HG02610 (cell line): ENCODE measurements at regions not wholly inside any gene's neighbourhood (a gene's known extent, or its start where the extent isn't known, plus 50 kb on each side); places are given as distances from the start of the nearest gene placed in this dataset.

Experiments used
- ATAC-seq: cut with Tn5 transposase; IDR thresholded peaks from one replicate; pipeline ENCODE4 v1.9.1; 2021; ENCODE audit warnings: mild to moderate bottlenecking, moderate library complexity; ENCODE audit not compliant: unreplicated experiment

DNA sequence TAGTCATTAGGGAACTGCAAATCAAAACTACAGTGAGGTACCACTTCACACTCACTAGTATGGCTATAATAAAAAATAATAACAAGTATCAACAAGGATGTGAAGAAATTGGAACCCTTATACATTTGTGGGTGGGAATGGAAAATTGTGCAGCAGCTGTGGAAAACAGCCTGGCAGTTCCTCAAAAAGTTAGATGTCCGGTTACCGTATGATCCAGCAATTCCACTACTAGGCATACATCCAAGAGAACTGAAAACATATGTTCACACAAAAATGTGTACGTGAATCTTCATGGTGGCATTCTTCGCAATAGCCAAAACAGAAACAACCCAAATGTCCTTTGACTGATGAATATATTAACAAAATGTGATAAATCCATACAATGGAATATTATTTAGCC lies 187.9 kb upstream of the LYSMD4 start:
- ATAC-seq = no peak

DNA sequence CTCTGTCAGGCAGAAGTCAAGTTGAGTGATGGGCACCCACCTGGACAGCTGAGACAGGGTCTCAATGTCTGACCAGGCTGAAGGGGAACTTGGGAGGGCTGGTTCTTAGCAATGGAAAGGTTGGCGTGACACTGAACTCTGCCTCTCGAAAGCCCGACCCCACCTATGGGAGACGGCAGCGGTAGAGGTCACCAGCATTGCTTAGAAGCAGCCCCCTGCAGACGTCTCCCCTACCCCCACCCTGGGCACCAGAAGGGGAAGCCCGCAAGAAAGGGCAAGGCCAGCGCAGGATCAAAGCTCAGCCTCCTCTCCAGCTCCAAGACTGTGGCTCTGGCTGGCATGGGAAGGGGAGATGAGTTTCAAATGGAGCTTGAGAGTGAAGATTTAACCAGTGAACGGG lies 184.8 kb upstream of the LYSMD4 start:
- no peak for ATAC-seq

DNA sequence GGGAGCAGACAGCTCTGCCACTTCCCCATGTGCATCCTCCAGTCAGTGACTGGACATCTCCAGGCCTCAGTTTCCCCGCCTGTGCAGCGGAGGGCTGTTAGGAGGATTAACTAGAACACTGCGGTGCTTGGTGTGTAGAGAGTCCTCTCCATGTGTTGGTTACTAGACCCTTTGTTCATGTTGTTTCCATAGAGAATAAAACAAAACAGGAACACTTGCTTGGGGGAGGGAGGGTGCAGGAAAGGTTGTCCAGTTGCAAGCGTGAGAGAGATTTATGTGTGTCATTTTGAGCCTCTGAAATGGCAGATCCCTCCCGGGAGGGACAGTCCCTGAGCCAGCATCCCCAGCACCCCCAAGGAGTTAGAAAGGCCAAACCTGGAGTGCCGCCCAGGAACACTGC lies 184.0 kb upstream of the LYSMD4 start:
- no peak for ATAC-seq

DNA sequence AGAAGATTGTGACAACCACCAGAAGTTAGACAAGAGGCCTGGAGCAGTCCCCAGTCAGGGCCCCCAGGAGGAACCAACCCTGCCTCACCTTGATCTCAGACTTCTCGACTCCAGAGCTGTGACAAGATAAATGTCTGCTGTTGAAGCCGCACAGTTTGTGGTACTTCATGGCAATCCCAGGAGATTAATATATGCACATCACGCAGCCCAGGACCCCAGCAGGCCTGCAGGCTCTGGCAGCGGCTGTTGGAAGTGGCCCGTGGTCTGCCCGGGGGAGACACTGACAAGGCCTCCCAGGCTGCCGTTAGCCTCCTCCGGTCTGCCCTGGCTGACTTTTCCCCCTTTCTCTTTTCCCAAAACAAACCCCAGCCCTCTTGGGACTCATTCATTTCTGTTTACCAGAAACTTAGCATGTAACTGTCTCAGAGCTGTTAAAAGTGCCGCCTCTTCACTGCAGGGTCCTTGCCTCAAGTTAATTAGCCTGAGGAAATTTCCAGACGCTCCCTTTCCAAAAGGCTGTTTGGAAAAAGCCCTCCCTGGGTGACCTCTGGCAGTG lies 183.5 kb upstream of the LYSMD4 start:
- no peak for ATAC-seq

DNA sequence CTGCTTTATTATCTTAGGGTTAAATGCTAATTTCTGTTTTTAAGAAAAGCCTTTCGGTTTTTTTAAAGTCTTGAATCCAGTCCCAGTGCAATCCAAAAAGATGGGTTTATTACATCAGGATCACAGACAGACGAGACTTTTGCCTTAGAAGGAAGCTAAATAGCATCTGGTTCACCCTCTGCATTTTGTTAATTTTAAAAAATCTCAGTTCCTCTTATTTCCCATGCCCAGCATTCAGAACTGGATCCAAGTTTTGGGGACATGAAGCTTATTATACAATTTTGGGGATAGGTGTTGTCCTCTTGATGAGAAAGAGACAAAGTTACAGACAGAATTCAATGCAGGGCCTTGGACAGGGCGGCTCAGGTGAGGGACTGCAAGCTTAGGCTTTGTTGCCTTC lies 181.5 kb upstream of the LYSMD4 start:
- no peak for ATAC-seq

DNA sequence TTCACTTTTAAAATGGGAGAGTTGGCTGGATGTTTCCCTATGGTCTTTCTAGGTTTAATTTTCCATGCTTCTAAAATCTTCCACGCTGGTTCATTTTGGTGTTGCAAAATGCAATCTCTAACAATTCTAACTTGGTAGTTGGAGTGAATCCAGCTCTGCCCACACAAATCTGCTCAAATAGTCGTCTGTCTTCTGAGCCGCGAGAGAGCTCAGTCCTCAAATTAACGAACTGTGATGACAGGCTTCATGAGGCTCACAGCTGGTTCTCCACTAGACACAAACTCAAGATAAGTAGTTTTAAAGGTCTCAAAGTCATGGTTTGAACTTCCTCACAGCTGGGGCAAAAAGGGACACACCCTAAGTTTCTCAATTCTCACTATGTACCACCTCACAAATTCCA lies 178.6 kb upstream of the LYSMD4 start:
- no peak for ATAC-seq

DNA sequence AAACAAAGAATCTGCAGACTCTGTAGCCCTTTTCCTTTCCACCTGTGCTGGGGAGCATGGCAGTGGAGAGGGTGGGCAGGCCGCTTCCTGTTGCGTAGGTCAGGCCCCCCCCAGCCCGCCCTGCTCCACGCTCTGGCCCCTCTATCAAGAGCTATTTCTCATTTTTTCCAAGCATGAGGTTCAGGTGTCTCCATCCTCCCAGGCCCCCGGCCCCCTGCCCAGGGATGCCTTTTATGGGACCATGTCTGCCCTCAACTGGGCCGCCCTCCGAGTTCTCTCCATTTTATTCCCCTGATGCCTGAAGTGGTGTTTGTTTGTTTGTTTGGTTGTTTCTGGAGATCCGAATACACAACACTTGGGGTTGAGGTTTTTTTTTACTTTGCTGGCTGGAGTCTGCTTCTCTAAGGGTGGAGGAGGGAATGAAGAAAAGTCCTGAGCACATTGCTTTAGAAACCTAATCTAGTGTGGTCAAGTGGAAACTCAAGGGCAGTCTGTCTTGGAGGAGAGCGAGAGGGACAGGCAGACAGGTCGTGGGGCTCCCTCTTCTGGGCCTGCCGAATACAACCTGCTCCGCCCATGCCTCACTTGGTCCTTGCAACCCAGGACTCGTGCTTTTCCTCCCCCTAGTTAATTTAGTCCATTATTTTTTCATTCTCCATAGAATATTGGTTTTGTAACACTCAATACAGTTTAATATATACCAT lies 176.5 kb upstream of the LYSMD4 start:
- ATAC-seq = no peak

DNA sequence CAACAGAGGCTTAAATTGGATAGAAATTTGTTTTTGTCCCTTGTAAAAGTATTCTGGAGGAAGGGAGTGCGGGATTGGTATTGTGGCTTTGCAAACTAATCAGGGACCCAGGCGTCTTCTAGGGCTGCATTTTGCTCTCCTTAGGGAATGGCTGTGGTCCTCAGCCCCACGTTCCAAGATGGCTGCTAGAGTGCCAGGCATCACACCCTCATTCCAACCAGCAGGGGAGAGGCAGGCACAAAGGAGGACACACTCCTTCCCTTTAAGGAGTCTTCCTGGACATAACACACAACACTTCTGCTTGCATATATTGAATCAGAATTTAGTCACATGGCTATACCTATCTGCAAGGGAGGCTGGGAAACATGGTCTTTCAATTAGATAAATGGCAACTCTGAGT lies 174.5 kb upstream of the LYSMD4 start:
- no peak for ATAC-seq

DNA sequence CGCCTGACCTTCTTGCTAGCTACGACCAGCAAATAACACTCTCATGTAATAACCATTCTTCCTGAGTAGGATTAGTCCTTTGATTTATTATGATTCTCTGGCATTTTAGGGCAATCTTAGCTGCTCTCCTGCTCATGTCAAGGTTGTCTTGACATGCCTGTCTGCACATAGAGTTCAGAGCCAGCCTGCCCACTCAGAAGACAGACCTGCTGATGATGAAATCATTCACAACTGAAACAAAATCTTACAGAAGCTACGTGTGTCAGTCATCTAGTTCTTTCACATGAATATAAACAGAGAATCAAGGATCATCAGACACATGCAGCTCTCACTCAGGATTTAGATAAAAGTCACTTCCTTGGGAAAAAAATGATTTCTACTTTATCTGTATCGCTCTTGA lies 173.6 kb upstream of the LYSMD4 start:
- no peak for ATAC-seq

DNA sequence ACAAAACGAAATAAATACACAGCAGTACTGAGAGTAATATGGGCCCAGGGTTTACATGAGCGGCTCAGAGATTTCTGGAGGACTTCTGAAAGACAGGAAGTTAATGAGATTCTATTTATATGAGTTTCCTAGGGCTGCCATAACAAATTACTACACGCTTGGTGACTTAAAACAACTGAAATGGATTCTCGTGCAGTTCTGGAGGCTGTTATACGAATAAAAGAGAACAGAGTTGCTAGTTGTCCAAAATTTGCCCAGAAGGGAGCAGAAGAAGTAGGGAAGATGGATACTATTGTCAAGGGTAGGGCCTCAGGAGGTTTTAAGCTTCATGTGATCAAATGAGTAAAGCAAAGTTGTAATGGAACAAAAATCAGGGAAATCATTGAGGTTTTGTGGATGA lies 173.1 kb upstream of the LYSMD4 start:
- ATAC-seq = no peak

DNA sequence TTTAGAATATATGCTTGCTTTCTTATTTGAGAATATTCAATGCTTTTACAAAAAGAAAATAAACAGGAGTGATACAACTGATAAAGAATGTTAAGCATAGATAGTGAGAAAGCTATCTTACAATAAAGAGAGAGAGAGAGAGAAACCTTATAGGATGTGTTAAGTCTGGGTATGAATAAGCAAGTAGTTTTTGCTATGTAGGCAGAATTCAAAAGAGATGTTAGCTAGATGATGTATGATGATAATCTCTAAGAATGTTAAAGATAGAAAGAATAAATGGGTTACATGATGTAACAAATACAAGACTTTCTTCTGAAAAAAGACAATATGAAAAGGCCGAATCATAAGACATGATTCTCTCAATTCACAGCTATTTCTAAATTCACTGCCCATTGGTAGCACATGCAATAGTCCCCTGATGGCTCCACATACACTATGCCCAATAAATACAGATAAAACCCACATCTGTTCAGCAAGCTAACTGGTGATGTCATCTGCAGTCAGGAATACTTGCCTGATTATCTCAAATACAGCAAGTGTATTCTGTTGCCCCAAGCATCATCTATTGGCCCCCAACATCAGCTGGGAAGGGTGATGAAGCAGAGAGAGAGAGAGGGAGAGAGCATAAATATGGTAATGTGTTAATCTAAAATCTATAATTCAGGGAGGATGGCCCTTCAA lies 169.2 kb upstream of the LYSMD4 start:
- no peak for ATAC-seq

DNA sequence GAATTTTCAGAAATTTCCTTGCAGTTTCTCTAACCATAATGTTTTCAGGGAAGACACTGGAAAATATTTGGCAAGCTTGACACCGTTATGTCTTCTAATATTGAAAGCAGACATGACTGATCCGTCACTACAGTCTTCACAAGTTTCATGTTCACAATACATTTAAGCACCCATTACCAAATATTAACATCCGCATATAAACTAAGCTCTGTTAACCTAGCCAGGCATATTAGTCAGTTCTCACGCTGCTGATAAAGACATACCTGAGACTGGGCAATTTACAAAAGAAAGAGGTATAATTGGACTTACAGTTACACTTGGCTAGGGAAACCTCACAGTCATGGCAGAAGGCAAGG lies 162.7 kb upstream of the LYSMD4 start:
- peak; percentile 34 for ATAC-seq

DNA sequence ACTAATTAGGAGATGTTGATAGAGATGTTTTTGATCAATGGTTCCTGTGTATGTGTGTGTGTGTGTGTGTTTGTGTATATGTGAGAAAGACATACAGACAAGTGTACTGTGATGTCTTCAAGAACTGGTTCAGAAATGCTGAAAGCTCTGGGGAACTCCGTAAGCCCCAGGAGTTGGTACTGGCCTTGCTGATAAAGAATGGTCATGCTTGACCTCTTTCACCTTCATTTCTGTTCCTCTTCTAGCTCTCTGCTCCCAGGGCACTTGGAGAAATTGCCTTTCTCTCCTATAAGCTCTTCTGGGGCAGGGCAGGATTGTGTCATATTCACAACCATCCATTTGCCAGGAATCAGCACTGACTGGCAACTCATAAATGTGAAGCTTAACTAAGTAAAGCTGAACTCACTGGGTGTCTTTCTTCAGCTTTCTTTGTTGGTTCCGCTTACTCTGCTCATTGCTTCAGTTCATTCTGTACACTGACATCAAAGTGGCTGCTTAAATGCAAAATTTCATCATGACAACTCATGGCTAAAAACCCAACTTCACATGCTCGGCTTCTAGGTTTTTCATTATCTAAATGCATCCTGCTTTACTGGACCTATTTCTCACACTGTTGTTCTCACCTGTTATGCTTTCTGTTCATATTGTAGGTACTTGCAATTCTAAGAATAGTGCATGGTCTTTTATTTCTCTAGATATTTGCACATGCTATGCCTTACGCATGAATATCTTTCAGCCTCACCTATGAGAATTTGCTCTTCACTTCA lies 162.1 kb upstream of the LYSMD4 start:
- peak; percentile 73 for ATAC-seq

DNA sequence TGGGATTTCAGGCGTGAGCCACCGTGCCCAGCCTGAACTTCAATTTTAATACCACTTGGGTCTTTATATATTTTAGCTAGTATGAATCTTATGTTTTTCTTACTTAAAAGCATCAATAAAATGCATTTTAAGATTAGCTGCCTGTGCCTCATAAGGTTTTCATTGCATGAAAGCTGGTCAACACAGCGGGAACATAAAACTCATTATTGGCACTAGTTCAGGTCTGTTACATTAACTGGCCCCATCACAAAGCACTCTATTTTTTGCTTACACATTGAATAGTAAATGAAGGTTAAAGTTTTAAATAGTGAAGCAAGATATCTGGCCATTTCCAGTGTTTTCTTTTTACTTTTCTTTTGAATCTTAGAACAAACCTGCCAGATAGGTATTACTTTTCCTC lies 145.6 kb upstream of the LYSMD4 start:
- no peak for ATAC-seq

DNA sequence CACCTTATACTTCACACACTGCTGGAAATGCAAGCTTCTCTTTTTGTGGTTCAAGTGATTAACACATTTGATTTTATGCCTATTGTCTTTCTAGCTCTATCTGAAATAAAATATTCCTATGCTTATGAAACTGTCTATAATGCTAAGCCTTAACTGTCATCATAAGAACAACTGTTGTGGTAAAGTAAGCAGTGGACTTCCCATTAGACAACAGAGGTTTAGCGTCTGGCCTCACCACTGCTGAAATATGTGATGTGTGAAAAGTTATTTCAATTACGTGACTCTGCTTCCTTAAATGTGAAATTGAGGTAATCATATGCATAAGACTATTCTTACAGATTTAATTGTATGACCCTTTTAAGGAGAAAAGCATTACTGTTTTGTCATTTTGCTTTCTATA lies 140.2 kb upstream of the LYSMD4 start:
- ATAC-seq = no peak

DNA sequence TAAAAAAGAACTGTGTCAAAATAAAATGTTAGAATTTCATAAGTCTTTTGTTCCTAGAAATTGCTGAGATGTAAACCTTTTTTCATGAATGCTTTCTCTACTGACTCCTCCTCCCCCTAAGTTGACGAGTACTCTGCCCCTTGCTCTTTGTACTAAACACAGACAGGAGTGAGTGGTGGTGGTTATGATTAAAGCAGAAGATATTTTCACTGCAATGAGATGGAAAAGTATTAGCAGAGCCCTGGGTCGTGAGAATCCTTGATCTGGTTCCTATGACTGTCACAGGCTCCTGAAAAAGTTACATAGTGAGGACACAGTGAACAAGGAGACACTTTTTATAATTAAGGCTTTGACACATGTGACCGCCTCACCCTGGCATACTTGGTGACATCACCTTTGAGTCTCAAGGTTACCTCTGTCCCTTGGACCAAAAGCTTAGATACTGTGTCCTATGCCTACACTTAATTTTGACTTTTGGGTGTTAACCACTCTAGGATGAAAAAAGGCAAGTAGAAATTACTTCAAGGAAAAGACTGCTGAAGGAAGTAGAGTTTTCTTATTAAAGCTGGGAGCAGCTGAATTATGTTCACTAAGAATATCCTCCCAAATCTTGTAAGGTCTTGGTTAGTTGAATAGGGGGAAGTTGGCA lies 130.4 kb upstream of the LYSMD4 start:
- no peak for ATAC-seq

DNA sequence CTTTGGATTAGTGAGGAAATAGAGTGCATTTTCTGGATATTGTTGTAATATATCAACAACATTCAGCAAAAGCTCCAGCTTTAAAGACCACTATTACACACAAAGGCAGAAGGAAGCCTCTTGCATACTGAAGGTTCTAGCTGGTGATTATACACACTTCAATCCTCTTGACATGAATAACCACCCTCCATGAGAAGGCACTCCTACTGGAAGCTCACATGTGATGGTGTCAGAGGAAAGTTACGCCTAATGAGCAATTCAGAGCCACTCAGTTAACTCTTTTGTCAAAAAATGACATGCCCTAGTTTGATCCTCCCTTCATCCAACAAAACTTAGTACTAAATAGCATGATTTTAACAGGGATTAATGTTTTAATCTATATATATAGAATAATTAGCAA lies 124.6 kb upstream of the LYSMD4 start:
- no peak for ATAC-seq

DNA sequence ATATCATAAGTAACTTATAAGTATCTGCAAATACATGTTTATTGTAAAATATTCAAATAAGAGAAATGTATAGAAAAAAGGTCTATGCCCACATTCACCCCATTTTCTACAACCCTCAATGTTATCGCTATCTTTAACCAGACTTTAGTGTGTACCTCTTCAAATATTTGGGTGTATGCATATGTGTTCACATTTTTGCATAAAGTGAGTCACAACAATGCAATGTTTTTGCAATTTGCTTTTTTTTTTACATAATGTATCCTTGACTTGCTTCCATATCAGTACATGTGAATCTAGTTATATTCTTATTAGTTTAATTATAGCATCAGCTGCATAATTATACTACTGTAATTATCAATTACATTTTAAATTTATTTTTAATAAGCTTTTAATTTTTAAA lies 117.3 kb upstream of the LYSMD4 start:
- ATAC-seq = no peak

DNA sequence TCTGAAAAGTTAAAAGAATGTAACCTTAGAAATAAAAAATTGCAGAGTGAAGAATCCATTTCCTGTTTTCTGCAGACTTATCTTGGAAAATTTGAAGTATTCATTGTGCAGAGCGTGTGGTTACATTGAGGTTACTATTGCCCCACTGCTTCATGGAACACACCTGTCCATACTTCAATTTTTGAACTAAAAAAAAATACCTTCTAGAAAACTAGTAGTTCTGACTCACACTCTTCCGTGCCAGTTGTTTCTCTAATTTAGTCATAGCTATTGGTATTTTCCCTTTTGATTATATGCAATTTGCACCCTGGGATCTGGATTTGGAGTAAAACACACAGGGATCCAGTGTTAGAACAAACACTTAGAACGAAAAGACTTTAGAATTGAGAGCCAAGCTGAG lies 111.8 kb upstream of the LYSMD4 start:
- ATAC-seq = peak; percentile 82

DNA sequence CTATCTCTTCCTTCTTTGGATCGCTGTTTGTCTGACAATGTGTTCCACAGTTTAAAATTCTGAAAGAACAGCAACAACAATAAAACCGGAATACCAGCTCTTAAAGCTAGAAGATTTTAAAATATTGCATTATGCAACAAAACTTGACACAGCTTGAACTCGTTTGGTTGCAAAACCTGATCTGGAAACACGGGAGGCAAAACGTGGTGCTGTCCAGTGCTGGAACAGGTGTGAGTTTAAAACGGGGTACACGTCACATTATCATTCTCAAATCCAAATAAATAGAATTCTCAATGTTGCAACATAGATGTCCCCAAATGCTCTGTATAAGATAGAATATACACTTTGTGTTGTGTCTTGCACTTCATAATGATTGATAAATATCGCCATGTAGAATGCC lies 110.9 kb upstream of the LYSMD4 start:
- ATAC-seq = no peak

DNA sequence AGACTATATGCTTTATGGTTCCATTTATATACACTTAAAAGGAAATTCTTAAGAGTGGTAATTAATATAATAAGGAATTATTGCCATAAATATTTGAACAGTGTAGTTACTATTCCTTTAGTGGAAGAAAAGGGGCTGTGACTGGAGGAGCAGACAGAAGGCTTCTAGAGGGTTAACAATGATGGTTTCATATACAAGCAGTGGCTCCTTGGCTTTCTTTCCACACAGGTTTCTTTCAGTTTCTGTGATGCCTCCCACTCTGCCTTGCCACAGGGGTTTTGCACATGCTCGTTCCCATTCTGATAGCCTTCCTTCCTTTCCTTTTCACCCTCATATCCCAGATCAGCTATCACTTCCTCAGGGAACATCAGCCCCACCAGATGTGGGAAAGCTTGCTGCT lies 108.8 kb upstream of the LYSMD4 start:
- no peak for ATAC-seq
